GM18858 (cell line): ENCODE measurements at regions not wholly inside any gene's neighbourhood (a gene's known extent, or its start where the extent isn't known, plus 50 kb on each side); places are given as distances from the start of the nearest gene placed in this dataset.
A peak's percentile ranks its signal among the peaks of the same experiment; 100 is the strongest.

Experiments used
- ATAC-seq: cut with Tn5 transposase; IDR thresholded peaks from one replicate; pipeline ENCODE4 v1.9.1; 2021; ENCODE audit not compliant: unreplicated experiment

DNA sequence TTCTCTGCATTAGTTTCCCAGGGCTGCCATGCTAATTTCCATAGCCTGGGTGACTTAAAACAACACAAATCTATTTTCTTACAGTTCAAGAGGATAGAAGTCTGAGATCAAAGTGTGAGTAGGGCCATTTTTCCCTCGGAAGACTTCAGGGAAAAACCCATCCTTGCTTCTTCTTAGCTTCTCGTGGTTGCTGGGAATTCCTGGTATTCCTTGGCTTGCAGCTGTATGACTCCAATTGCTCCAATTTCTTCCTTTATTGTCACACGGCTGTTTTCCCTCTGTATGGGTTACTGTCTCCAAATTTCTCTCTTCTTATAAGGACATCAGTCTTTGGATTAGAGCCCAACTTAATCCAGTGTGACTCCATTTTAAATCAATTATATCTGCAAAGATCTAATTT, 128.4 kb upstream of the JAG1 start:
- no peak for ATAC-seq

DNA sequence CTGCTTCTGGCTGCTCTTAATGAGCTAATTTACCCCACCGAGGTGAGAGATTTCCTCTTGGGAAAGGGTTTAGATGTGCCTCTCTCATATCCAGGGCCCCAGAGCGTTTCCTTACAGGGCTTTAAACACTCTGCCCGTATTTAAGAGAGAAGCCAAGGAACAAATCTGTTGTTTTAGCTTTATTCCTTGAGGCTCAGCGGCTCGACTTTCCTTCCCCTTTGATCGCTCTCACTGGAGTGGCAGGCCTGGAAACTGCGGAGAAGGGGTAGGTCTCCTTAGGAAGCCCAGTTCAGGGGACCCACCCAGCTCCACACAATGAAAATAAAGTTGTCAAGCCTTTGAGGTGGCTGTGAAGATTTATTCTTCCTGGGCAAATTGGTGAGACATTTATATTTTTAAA, 132.0 kb upstream of the JAG1 start:
- no peak for ATAC-seq

DNA sequence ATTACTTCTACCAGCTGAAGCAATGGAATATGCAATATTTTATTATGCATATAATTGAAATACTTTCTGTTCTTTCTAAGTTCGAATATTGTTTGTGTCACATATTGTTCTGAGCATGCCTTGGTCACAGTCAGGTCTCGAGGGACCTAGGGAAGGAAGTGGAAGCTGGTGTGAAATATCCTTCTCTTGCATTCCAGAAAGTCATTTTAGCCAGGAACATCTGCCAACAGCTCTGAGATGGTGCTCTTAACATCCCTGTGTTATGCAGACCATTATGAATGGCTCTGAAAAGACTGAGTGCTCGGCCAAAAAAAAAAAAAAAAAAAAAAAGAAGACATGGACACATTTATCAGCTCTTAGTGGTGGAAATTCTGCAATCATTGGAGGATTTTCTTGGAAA, 132.7 kb upstream of the JAG1 start:
- no peak for ATAC-seq

DNA sequence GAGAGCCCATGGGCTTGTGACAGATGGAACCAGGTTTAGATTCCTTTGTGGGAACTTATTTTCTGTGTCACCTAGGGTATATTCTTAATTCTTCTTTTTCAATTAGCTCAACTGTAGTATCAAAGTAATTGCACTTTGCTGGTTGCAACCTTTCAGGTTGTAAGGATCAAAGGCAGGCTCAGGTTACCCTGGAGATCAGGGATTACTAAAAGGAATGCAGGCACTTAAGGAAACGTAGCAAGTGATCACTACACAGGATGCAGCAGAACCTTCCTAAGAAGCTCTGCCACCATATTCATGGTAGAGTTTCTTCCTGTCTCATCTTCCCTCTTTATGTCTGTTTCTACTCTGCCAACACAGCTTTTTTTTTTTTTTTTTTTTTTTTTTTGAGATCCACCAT, 133.2 kb upstream of the JAG1 start:
- no peak for ATAC-seq

DNA sequence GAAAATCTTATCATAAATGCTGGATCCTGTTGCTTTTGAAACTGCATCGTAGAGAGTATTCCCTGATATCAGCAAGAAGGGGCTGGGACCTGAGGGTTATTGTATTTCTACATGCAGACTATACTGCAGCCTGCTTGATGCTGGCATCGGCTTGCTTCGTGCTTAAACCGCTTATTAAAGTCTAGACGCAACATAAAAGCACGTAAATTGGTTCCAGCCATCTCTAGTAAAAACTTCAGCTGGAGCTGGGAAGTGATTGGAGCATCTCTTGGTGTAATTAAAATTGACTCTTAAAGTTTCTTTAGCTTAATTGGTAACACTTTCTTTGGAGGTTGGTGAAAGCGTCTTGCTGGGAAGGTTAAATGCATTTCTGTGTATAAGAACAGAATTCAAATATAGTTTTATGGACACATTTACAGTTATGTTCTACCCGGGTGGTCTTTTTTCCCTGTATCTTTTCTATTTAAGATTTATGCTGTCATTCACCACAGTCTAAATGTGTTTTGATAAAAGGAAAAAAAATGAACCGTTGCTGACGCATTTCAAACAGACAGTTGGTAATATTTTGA, 139.0 kb upstream of the JAG1 start:
- no peak for ATAC-seq

DNA sequence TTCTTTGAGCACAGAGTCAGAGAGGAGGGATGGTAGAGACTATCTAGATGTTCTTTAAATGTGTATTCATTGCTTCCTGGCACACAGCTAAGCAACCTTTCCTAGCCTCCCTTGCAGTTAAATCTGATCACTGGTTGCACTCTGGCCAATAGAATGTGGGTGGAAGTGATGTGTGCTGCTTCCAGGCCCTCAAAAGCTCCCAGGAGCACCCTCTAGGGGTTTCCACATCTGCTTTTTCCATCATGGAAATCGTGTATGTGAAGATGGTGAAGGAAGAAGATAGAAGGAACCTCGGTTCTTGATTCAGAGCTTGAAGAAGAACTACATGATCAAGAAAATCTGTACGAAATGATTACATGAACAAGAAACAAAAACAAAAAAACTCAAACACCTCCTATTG, 149.8 kb upstream of the JAG1 start:
- no peak for ATAC-seq

DNA sequence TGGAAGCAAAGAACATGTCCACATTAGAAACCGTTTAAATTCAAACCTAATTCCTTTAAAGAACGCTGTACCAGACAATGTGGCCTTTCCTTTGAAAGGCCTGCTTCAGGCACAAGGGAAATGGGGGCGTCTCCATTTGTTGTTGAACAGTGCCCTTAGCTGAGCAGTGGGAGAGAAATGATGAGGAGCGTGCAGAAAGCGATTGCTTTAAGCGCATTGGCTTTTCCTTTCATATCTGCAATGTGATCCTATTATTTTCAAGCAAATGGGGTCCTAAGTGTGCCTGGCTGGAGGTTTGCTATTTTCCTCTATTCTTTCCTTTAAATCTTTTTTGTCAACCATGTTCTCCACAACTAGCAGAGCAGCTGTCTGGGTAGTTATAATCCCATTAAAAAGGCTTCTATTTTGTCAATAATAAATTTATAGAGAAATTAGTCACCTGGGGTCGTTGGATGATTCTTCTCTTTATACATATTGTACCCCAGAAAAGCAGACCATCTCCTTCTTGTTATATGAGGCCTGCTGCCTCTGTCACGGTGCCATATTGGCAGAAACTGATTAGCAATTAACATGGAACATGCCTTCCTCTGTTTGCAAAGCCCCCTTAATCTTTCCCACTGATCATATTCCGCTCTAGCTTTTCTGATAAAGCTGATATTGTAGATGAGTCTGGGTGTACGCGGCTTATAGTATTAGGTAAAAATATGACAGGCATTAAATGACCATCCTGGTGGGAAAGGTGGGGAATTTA, 151.1 kb upstream of the JAG1 start:
- no peak for ATAC-seq

DNA sequence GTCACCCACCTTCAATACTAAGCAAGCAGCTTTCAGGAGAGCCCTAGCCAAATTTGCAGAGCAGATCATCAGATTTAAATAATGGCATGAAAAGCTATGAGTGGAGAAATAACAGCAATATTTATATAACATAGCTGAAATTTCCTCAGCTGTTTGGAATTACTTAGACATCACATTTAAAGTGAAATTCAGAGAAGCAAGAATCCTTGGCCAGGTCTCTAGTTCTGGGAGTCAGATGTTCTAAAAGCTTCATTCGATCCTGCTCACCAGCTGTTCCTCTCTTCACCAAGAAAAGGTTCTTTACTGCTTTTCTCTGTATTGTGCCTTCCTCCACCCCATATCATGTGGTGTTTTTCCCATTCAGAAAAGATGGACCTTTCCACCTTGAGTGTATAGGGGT, 152.3 kb upstream of the JAG1 start:
- ATAC-seq: no peak

DNA sequence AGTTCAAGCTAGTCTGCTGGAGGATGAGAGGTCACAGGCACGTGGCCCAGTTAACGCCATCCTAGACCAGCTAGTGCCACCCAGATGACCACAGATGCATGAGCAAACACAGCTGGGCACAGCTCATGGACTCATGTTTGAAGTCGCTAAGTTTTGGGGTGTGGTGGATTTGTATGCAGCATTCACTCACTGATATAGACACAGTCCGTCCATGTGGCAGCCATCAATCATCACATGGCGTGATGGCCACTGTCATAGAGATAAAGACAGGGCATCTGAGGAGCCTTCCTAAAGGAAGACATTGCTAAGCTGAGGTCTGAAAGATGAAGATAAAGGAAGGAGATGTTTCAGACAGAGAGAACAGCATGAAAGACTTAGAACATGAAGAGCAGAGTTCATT, 154.4 kb upstream of the JAG1 start:
- no peak for ATAC-seq

DNA sequence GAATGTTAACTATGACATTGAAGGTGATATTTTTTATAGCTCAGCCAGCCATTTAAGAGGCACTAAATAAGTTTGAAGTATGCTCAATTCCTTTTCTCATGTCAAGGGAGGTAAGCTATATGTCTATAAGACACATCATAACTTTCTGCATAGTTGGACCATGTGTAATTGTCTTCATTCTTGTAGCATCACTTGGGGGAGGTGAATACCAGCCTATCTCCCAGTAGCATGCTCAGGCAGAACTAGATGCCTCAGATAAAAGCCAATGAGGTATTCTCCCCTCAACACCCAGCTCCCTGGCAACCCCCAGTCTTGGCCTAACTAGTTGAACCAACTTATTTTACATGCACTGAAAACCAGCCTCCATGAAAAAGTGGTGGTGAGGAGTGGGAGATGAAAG, 158.3 kb upstream of the JAG1 start:
- ATAC-seq: no peak

DNA sequence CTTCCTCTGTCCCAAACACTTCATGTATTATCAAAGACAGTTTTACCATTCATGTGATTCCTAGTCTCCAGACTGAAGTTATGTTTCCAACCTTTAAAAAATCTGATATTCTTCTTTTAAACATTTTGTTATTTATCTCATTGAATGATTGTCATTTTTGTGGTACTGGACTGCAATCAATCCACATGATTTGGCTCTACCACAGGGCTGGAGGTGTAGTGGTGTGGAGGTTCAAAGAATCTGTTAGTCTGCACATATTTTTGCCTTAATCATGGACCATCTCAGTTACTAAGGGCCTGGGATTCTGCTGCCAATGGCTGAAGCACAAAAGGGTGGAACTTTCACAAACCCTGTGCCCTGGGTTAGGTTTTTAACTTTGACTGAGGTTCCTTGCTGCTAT, 164.1 kb upstream of the JAG1 start:
- no peak for ATAC-seq

DNA sequence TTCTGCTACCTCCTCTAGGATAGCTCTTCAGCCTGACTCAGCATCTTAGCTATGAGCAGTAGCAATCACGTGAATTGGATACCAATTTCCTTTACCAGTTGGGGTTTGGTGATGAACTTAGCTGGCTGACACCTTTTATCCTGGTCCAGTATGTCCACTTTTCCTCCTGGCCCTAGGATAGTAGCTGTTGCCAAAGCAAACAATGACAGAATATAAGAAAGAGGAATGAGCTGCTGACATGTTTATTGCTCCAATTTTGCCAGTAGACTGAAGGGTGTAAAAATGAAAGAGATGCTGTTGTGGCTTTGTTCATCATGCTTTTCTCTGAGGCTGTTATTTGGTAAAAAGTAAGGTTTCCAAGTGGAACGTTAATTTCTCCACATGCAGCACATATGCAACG, 168.3 kb upstream of the JAG1 start:
- no peak for ATAC-seq

DNA sequence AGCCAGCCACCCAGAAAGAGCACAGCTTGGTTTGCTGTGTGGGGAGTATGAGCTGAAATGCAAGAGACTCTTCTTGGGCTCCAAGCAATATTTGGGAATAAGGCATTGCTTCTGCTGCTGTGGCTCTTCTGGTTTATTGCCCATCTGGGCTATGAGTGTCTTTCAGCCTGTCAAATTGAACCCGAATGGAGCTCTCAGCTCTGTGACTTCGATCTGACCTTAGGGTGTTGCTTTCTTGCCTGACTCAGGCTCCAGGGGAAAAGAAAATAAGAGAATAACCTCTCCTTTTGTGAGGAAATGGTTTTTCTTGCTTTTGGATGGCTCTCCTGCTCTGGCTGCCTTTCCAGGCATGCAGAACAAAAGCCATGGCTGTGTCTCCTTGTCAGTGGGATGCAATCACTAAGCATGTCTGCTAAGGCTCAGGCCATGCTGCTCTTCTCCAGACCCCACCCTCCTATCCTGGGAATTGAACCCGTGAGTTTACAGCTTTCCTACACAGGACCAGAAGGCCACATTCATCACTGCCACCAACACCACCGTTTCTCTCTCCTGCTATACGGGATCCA, 169.4 kb upstream of the JAG1 start:
- ATAC-seq: no peak

DNA sequence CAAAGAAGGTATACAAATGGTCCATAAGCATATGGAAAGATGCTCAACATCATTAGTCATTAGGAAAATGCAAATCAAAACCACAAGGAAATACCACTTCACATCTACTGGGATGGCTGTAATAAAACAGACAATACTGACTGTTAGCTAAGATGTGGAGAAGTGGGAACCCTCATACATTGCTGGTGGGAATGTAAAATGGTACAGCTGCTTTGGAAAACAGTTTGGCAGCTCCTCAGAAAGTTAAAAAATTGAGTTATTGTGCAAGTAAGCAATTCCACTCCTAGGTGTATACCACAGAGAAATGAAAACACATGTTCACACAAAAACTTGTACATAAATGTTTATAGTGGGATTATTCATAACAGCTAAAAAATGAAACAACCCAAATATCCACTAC, 173.0 kb upstream of the JAG1 start:
- ATAC-seq: no peak

DNA sequence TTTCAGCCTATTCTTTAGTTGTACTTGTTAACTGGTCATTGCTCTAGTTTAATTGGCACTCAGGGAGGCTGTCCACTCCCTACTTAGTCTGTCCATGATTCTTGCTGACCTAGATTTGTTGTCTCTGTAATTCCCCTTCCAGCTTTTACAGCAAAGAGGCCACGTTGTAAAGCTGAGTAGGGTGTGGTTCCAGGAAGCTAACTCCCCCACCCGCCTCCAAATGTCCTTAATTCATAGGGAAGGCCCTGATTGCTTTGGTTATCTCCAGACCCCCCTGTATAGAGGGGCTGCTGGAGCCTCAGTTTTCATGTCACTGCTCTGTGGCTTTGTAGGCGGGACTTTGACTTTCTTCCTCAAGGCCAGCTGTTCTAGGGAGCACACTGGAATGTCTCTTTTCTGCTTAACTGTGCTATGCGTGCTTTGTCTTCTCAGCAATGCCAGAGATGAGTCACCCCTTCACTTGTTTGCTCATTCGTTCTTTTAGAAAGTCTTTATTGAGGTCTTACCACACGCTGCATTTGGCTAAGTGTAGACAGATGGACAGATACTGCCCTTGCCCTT, 175.1 kb upstream of the JAG1 start:
- peak; percentile 66 for ATAC-seq

DNA sequence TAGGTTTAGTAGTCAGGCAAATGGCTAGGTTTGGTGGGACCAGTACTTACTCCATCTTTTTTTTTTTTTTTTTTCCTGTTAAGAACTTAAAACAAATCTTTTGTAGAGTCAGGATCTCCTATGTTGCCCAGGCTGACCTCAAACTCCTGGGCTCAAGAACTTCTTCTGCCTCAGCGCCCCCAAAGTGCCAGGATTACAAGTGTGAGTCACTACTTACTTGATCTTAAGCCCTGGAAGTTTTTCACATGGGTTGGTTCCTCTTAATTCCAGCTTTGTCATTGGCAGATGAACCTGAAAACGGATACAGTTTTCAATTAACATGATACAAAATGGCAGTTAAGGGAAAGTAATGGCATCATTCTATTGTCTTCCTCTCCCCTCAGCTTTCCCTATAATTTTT, 179.4 kb upstream of the JAG1 start:
- no peak for ATAC-seq

DNA sequence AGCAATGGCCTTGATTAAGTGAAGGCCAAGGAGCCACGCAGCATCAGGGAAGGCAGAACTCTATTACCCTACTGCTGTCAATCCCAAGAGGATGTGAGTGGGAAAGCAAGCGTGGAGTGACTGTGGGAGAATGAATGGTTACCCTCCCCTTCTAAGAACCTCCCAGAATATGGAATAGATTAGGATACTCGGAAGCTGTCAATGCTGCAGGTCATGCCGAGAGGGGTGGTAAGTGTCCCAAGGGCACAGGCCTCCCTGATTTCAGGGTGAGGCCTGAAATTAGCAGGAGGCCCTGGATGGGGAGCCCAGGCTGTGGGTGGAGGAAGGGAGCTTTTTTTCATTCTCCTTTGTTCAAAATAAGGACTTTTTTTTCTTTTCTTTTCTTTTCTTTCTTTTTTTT, 179.9 kb upstream of the JAG1 start:
- ATAC-seq: no peak

DNA sequence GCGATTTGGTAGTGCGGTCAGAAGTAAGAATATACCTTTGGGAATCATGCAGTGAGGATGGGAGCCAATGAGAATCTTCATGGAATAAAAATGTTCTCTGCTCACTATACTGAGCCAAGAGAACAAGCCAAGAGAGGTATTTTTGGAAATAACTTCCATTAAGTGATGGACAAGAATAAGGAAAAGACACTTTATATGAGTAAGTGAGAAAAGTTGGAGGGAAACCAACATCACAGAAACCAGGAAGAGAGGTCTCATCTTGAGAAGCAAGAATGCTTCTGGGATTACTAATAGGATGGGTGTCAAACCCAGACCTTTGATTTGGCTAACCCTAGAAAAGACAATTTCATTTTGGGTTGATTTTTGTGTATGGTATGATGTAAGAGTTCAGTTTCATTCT, 181.2 kb upstream of the JAG1 start:
- ATAC-seq: no peak

DNA sequence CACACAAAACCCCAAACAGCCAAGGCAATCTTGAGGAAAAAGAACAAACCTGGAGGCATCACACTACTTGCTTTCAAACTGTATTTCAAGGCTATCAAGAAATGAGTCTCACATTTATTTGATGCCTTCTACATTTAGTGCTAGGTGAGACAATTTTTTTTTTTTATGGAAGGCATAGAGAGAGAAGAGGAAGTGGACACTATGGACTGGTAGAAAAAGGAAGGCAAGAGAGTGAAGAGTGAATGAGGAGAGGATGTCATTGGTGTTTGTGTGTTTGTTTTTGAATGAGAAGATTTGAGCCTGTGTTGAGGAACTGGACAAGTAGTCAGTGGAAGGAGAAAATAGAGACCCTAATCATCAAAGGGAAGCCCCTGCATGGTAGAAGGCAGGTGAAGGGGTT, 182.0 kb upstream of the JAG1 start:
- no peak for ATAC-seq

DNA sequence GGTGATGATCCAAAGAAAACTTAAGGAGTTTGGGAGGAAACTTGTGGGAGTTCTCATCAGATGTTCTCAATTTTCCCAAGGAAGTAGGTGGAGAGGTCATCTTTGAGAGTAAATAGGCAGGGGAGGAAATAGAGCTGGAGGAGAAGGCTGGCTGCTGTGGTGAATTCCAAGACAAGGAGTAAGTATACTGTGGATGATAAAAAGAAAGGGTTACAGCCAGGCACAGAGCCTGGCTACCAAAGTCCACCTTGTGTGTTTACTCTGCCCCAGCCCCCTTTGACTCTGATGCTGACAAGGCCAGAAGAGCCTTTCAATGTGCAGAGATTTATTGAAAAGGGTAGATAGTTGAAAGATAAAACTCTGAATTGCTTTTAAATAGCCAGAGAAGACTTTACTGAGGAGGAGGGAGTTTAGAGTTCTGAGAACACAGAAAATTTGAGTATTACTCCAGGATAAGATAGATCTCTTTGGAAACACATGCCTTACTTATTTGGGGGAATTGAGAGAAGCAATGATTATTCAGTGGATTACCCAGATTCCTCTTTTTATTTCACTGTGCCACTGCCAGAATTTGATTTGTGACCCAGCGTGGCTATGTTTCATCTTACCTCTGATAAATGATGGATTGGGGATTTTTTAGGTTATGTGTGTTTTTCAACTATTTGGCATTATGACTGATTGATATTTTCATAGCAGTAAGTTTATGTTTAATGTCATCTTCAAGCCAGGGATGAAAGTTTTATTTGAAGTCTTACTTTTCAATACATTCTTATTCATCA, 182.6 kb upstream of the JAG1 start:
- ATAC-seq: no peak

DNA sequence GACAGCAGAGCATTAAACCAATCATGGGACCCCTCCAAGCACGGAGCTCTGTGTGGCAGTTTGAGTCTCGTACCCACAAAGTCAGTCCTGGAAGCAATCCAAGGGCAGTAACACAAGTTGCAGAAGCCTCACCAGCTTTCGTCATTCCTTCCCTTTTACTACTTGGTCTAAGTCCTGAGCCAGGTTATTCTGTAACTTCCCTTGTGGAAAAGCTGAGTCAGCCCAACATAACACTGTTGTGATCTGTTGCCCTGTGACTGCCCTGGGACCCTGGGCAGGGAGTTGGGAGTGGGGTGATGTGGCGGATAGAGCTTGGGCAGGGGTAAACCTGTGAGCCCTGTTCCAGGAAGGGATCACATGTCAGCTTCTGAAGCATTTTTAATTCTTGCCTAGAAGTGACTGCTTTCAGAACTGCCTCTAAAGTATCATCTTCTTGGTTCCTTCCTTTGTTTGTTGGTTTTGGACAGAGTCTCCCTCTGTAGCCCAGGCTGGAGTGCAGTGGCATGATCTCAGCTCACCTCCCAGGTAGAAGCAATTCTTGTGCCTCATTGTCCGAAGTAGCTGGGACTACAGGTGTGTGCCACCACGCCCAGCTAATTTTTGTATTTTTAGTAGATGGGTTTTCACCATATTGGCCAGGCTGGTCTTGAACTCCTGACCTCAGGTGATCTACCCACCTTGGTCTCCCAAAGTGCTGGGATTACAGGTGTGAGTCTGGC, 183.7 kb upstream of the JAG1 start:
- no peak for ATAC-seq
